ENCODE measurements at regions not wholly inside any gene's neighbourhood (a gene's known extent, or its start where the extent isn't known, plus 50 kb on each side); places are given as distances from the start of the nearest gene placed in this dataset.

GRCh38 chr3:105255350-105255749 lies 111.4 kb upstream of the ALCAM start:
- no peak for DNase-seq (ENCODE audit: extremely low read depth, low read depth)
- no peak overlapping the region for H3K4me3 ChIP-seq (replicated peaks; ENCODE audit: low read depth, low read length)
- no peak for TF ChIP-seq CTCF (IDR thresholded peaks at IDR 0.05; ENCODE audit: low read depth, low read length, missing control alignments)

GRCh38 chr3:105259496-105259895 lies 107.2 kb upstream of the ALCAM start:
- H3K4me3 ChIP-seq (replicated peaks; ENCODE audit: low read depth, low read length): no peak overlapping the region
- no peak for DNase-seq (ENCODE audit: extremely low read depth, low read depth)
- TF ChIP-seq CTCF (IDR thresholded peaks at IDR 0.05; ENCODE audit: low read depth, low read length, missing control alignments): no peak

GRCh38 chr3:105260385-105260784 lies 106.3 kb upstream of the ALCAM start:
- H3K4me3 ChIP-seq (replicated peaks; ENCODE audit: low read depth, low read length): no peak overlapping the region
- TF ChIP-seq CTCF (IDR thresholded peaks at IDR 0.05; ENCODE audit: low read depth, low read length, missing control alignments): no peak
- DNase-seq (ENCODE audit: extremely low read depth, low read depth): no peak

- DNase-seq (ENCODE audit: extremely low read depth, low read depth): no peak
- no peak for TF ChIP-seq CTCF (IDR thresholded peaks at IDR 0.05; ENCODE audit: low read depth, low read length, missing control alignments)
- no peak overlapping the region for H3K4me3 ChIP-seq (replicated peaks; ENCODE audit: low read depth, low read length)
Measured at GRCh38 chr3:105274536-105274935, 92.2 kb upstream of the ALCAM start.

- no peak for DNase-seq (ENCODE audit: extremely low read depth, low read depth)
- TF ChIP-seq CTCF (IDR thresholded peaks at IDR 0.05; ENCODE audit: low read depth, low read length, missing control alignments): no peak
- H3K4me3 ChIP-seq (replicated peaks; ENCODE audit: low read depth, low read length): no peak overlapping the region
Measured at GRCh38 chr3:105274958-105275357, 91.8 kb upstream of the ALCAM start.

- no peak for TF ChIP-seq CTCF (IDR thresholded peaks at IDR 0.05; ENCODE audit: low read depth, low read length, missing control alignments)
- no peak for DNase-seq (ENCODE audit: extremely low read depth, low read depth)
- no peak overlapping the region for H3K4me3 ChIP-seq (replicated peaks; ENCODE audit: low read depth, low read length)
Measured at GRCh38 chr3:105277656-105278055, 89.1 kb upstream of the ALCAM start.

GRCh38 chr3:105278688-105279087 lies 88.0 kb upstream of the ALCAM start:
- H3K4me3 ChIP-seq (replicated peaks; ENCODE audit: low read depth, low read length): no peak overlapping the region
- DNase-seq (ENCODE audit: extremely low read depth, low read depth): no peak
- TF ChIP-seq CTCF (IDR thresholded peaks at IDR 0.05; ENCODE audit: low read depth, low read length, missing control alignments): no peak

Measured in HFF-Myc (cell line).